Epithelial cell of esophagus (primary cell): ENCODE measurements at regions not wholly inside any gene's neighbourhood (a gene's known extent, or its start where the extent isn't known, plus 50 kb on each side); places are given as distances from the start of the nearest gene placed in this dataset.

Experiments
- DNase-seq: peaks from one replicate; pipeline ENCODE4 v3.0.0; 2010; ENCODE audit warnings: low read depth
- H3K4me3 ChIP-seq: 2 replicates; pipeline ENCODE4 v1.5.1; 2011; ENCODE audit warnings: mild to moderate bottlenecking, low read length, control low read depth
- TF ChIP-seq, protein P1 (sequence below): IDR thresholded peaks from 2 replicates; pipeline ENCODE4 v1.5.1; 2011; ENCODE audit warnings: low read depth, mild to moderate bottlenecking, low read length, control low read depth, inconsistent platforms; ENCODE audit not compliant: insufficient read depth; ENCODE audit errors: missing control alignments

GRCh38 chr9:134272302-134273023 lies 53.8 kb upstream of the RXRA start:
- TF ChIP-seq, protein P1, sequence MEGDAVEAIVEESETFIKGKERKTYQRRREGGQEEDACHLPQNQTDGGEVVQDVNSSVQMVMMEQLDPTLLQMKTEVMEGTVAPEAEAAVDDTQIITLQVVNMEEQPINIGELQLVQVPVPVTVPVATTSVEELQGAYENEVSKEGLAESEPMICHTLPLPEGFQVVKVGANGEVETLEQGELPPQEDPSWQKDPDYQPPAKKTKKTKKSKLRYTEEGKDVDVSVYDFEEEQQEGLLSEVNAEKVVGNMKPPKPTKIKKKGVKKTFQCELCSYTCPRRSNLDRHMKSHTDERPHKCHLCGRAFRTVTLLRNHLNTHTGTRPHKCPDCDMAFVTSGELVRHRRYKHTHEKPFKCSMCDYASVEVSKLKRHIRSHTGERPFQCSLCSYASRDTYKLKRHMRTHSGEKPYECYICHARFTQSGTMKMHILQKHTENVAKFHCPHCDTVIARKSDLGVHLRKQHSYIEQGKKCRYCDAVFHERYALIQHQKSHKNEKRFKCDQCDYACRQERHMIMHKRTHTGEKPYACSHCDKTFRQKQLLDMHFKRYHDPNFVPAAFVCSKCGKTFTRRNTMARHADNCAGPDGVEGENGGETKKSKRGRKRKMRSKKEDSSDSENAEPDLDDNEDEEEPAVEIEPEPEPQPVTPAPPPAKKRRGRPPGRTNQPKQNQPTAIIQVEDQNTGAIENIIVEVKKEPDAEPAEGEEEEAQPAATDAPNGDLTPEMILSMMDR: no peak
- no peak overlapping the region for H3K4me3 ChIP-seq
- DNase-seq: no peak

GRCh38 chr9:134273647-134274046 lies 52.6 kb upstream of the RXRA start:
- TF ChIP-seq, protein P1: no peak
- DNase-seq: no peak
- no peak overlapping the region for H3K4me3 ChIP-seq

GRCh38 chr9:134275375-134275774 lies 50.9 kb upstream of the RXRA start:
- H3K4me3 ChIP-seq: no peak overlapping the region
- TF ChIP-seq, protein P1: no peak
- DNase-seq: no peak

DNA sequence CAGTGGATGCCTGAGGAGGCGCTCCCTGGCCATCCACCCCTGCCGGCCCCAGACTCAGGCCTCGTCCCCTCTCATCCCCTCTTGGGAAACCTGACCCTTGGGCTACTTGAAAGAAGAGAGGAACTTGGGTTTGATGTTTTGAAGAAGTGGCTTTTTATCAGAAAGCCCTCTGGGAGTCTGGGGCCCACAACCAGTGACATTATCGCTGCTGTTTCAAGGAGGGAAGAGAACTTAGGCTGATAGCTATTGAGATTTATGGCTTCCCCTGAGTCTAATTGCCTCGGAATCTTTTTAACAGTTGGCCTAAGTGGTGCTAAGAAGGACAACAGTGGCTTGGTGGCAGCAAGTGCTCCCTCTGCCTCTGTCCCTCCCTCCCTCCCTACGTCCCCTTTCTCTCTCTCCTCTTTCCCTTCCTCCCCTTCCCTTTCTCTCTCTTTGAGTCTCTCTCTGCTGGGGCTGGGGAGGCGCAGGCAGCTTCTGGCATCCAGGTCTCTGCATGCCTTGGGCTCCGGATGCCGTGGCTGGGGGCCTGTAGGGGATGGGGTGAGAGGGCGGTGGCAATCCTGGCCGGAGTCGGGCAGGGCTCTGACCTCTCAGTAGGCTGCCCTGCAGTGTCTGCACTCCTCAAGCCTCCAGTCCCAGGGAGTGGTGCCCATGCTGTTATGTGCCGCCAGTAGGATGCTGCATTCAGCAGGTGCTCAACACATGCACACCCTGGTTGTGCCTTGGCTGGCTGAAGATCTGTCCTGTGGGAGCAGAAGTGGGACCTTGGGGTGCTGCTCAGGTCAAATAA lies 49.6 kb upstream of the RXRA start:
- DNase-seq: no peak
- TF ChIP-seq, protein P1: no peak
- no peak overlapping the region for H3K4me3 ChIP-seq
